GM21723 (cell line): ENCODE measurements at regions not wholly inside any gene's neighbourhood (a gene's known extent, or its start where the extent isn't known, plus 50 kb on each side); places are given as distances from the start of the nearest gene placed in this dataset.

Experiments
- ATAC-seq: cut with Tn5 transposase; IDR thresholded peaks from one replicate; pipeline ENCODE4 v1.9.1; 2021; ENCODE audit warnings: mild to moderate bottlenecking, moderate library complexity; ENCODE audit not compliant: unreplicated experiment

- no peak for ATAC-seq
These were observed 189.1 kb downstream of the ANXA2 start for GRCh38 chr15:60208709-60209108.

- ATAC-seq = no peak
These were observed 185.2 kb downstream of the ANXA2 start for GRCh38 chr15:60212536-60212935.

- no peak for ATAC-seq
These were observed 184.3 kb downstream of the ANXA2 start for GRCh38 chr15:60213377-60214000.

GRCh38 chr15:60214201-60214600 is 183.6 kb downstream of the ANXA2 start:
- ATAC-seq = no peak

GRCh38 chr15:60215225-60215963 is 182.4 kb downstream of the ANXA2 start:
- no peak for ATAC-seq

GRCh38 chr15:60217161-60217560 is 180.6 kb downstream of the ANXA2 start:
- ATAC-seq = no peak

- no peak for ATAC-seq
These were observed 179.5 kb downstream of the ANXA2 start for GRCh38 chr15:60218256-60218655.

- no peak for ATAC-seq
These were observed 177.9 kb downstream of the ANXA2 start for GRCh38 chr15:60219866-60220265.

- no peak for ATAC-seq
These were observed 176.4 kb downstream of the ANXA2 start for GRCh38 chr15:60221356-60221755.

GRCh38 chr15:60222404-60222803 is 175.4 kb downstream of the ANXA2 start:
- no peak for ATAC-seq

GRCh38 chr15:60223176-60223575 is 174.6 kb downstream of the ANXA2 start:
- ATAC-seq = no peak

GRCh38 chr15:60226924-60227323 is 170.9 kb downstream of the ANXA2 start:
- ATAC-seq = no peak

GRCh38 chr15:60228101-60228500 is 169.7 kb downstream of the ANXA2 start:
- ATAC-seq = no peak

GRCh38 chr15:60228619-60229018 is 169.2 kb downstream of the ANXA2 start:
- no peak for ATAC-seq

- no peak for ATAC-seq
These were observed 161.7 kb downstream of the ANXA2 start for GRCh38 chr15:60235951-60236710.

- ATAC-seq = no peak
These were observed 160.3 kb downstream of the ANXA2 start for GRCh38 chr15:60237446-60237845.

GRCh38 chr15:60243769-60244168 is 154.0 kb downstream of the ANXA2 start:
- no peak for ATAC-seq

GRCh38 chr15:60244813-60245212 is 153.0 kb downstream of the ANXA2 start:
- ATAC-seq = no peak

- no peak for ATAC-seq
These were observed 147.5 kb downstream of the ANXA2 start for GRCh38 chr15:60250316-60250715.

- ATAC-seq = no peak
These were observed 146.3 kb downstream of the ANXA2 start for GRCh38 chr15:60251300-60252070.

GRCh38 chr15:60254416-60254815 is 143.4 kb downstream of the ANXA2 start:
- no peak for ATAC-seq
